SK-N-SH treated with all-trans-retinoic acid at 6 μM for 48 hours (cell line): ENCODE measurements at regions not wholly inside any gene's neighbourhood (a gene's known extent, or its start where the extent isn't known, plus 50 kb on each side); places are given as distances from the start of the nearest gene placed in this dataset.

Experiments used
- CSDC2 ChIP-seq: fragments of 250-450 bp; sonication (Bioruptor Pico); IDR thresholded peaks from 2 replicates; pipeline ENCODE4 v1.5.0; 2020; ENCODE audit warnings: mild to moderate bottlenecking, moderate library complexity
- ESRRG ChIP-seq: fragments of 250-450 bp; sonication (Bioruptor Pico); IDR thresholded peaks from 2 replicates; pipeline ENCODE4 v1.6.1; 2021; ENCODE audit warnings: mild to moderate bottlenecking
- GLIS3 ChIP-seq: fragments of 250-450 bp; sonication (Bioruptor Pico); IDR thresholded peaks from 2 replicates; pipeline ENCODE4 v1.5.0; 2020; ENCODE audit warnings: mild to moderate bottlenecking, moderate library complexity
- OSR1 ChIP-seq: fragments of 250-450 bp; sonication (Bioruptor Pico); IDR thresholded peaks from 2 replicates; pipeline ENCODE4 v1.8.0; 2022; ENCODE audit warnings: moderate library complexity, mild to moderate bottlenecking, inconsistent platforms
- PATZ1 ChIP-seq: fragments of 250-450 bp; sonication (Bioruptor Pico); IDR thresholded peaks from 2 replicates; pipeline ENCODE4 v1.8.0; 2020; ENCODE audit warnings: mild to moderate bottlenecking, moderate library complexity, borderline replicate concordance
- RARB ChIP-seq: fragments of 250-450 bp; sonication (Bioruptor Pico); IDR thresholded peaks from 2 replicates; pipeline ENCODE4 v1.8.0; 2021; ENCODE audit warnings: mild to moderate bottlenecking, moderate library complexity
- SNAI2 ChIP-seq: fragments of 250-450 bp; sonication (Bioruptor Pico); IDR thresholded peaks from 2 replicates; pipeline ENCODE4 v1.5.0; 2020; ENCODE audit warnings: mild to moderate bottlenecking, moderate library complexity
- TOX ChIP-seq: fragments of 250-450 bp; sonication (Bioruptor Pico); IDR thresholded peaks from 2 replicates; pipeline ENCODE4 v1.8.0; 2021; ENCODE audit warnings: mild to moderate bottlenecking, moderate library complexity, borderline replicate concordance
- ZC3H10 ChIP-seq: fragments of 250-450 bp; sonication (Bioruptor Pico); IDR thresholded peaks from 2 replicates; pipeline ENCODE4 v1.5.1; 2021; ENCODE audit warnings: mild to moderate bottlenecking, moderate library complexity
- ZFP3 ChIP-seq: fragments of 250-450 bp; sonication (Bioruptor Pico); IDR thresholded peaks from 2 replicates; pipeline ENCODE4 v1.5.0; 2020; ENCODE audit warnings: mild to moderate bottlenecking, moderate library complexity
- ZNF565 ChIP-seq: fragments of 450-650 bp; formaldehyde crosslinking; conservative IDR thresholded peaks from 2 replicates; pipeline ENCODE4 v1.5.0; 2020; ENCODE audit warnings: low read depth, mild to moderate bottlenecking, moderate library complexity
- TF ChIP-seq, protein P1 (sequence below): fragments of 250-450 bp; sonication (Bioruptor Pico); IDR thresholded peaks from 2 replicates; pipeline ENCODE4 v1.5.1; 2021; ENCODE audit warnings: mild to moderate bottlenecking, moderate library complexity
- TF ChIP-seq, protein P2 (sequence below): fragments of 250-450 bp; sonication (Bioruptor Pico); IDR thresholded peaks from 2 replicates; pipeline ENCODE4 v1.5.1; 2020; ENCODE audit warnings: low read depth, mild to moderate bottlenecking, moderate library complexity

- TF ChIP-seq PATZ1 (CRISPR knock-in tag): no peak
- TF ChIP-seq OSR1 (CRISPR knock-in tag): no peak
- TF ChIP-seq ZC3H10: no peak
- no peak for TF ChIP-seq ZNF565 (CRISPR knock-in tag)
- TF ChIP-seq GLIS3 (CRISPR knock-in tag): no peak
- TF ChIP-seq, protein P1, sequence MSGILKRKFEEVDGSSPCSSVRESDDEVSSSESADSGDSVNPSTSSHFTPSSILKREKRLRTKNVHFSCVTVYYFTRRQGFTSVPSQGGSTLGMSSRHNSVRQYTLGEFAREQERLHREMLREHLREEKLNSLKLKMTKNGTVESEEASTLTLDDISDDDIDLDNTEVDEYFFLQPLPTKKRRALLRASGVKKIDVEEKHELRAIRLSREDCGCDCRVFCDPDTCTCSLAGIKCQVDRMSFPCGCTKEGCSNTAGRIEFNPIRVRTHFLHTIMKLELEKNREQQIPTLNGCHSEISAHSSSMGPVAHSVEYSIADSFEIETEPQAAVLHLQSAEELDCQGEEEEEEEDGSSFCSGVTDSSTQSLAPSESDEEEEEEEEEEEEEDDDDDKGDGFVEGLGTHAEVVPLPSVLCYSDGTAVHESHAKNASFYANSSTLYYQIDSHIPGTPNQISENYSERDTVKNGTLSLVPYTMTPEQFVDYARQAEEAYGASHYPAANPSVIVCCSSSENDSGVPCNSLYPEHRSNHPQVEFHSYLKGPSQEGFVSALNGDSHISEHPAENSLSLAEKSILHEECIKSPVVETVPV (CRISPR knock-in tag): no peak
- TF ChIP-seq, protein P2, sequence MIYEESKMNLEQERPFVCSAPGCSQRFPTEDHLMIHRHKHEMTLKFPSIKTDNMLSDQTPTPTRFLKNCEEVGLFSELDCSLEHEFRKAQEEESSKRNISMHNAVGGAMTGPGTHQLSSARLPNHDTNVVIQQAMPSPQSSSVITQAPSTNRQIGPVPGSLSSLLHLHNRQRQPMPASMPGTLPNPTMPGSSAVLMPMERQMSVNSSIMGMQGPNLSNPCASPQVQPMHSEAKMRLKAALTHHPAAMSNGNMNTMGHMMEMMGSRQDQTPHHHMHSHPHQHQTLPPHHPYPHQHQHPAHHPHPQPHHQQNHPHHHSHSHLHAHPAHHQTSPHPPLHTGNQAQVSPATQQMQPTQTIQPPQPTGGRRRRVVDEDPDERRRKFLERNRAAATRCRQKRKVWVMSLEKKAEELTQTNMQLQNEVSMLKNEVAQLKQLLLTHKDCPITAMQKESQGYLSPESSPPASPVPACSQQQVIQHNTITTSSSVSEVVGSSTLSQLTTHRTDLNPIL: no peak
- no peak for TF ChIP-seq RARB
- no peak for TF ChIP-seq CSDC2 (CRISPR knock-in tag)
- TF ChIP-seq ZFP3 (CRISPR knock-in tag): no peak
- no peak for TF ChIP-seq TOX
- no peak for TF ChIP-seq SNAI2
- no peak for TF ChIP-seq ESRRG
Measured at GRCh38 chr18:21933931-21934765, 193.6 kb downstream of the MIB1 start.
